Stimulated activated CD8-positive, alpha-beta memory T cell treated with anti-CD3 and anti-CD28 coated beads, Interleukin-7, amount 100 ng/mL, for 48 hours (primary cell): ENCODE measurements at regions not wholly inside any gene's neighbourhood (a gene's known extent, or its start where the extent isn't known, plus 50 kb on each side); places are given as distances from the start of the nearest gene placed in this dataset.

Source experiments
- DNase-seq, 2 donors: peaks; one replicate each; pipeline ENCODE4 v3.0.0-alpha.2; 2020; ENCODE audit warnings: low read depth in 1 of 2; ENCODE audit errors: extremely low read depth in 1 of 2

DNA sequence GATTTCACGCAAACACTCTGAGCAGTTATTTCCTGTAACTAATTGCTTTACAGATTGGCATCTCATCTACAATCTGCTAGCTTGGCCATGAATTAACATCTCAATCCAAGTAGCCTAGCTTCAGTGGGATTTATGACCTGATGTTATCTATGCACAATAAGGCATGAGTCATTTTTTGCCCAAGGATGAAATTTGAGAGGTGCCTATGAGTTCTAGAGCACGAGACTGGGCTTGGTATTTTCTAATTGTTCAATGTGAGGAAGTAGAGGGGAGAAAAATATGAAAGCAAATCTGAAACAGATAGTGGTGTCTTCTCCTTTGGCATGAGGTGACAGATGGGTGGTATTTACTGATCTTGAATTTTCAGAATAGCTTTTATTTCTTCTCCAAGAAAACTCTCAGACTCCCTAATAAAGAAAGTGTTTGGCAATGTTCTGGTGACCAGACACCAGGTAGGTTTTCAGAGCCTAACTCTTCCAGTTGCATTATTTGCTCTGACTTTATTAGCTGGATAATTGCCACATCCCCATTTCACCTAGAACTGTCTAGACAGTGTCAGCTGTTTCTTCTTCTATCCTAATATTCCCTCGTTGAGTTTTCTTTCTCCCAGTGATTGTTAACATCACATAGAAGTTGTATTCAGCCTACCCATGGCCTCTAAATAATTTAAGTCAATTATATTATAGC, 301.0 kb upstream of the UMPS start:
- DNase-seq = no peak

DNA sequence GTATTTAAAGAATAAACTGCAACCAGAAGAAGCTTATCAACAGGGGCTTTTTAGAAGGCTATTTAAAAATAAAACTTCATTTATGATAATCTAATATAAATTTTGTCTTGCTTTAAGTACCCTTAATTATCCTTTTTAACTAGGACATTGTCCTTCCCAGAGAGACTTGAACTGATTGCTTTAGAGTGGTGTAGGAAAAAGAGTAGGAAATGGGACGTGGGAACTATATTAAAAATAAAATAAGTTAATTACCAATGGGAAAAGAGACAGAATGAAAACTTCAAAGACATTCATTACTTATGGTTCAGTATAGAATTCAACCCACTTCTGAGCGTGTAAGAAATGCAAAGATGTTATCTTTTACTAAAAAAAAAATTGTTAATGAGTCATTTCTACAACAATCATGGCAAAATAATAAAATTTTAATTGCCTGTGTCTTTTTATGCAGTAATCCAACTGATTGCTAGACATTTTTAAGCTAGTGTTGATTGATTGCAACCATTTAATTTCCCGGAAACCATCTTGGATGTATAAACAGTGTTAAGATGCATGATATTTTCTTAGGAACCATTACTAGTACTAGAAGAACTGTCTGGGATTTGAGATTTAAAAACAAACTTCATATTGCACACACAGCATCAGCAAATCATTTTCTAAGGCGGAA, 298.8 kb upstream of the UMPS start:
- no peak for DNase-seq

DNA sequence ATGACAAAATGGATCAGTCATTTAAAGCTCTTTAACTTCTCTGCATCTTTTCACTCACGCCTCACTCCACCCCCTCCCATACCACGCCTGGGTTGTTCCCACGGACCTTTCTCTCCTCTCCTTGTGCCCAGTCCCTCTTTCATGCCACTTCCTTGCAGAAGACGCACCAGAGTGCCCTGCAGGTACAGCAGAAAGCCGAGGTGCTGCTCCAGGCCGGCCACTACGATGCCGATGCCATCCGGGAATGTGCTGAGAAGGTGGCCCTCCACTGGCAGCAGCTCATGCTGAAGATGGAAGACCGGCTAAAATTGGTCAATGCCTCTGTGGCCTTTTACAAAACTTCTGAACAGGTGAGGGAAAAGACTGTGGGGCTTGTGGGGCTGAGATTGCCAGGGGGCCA, 296.1 kb upstream of the UMPS start:
- no peak for DNase-seq

DNA sequence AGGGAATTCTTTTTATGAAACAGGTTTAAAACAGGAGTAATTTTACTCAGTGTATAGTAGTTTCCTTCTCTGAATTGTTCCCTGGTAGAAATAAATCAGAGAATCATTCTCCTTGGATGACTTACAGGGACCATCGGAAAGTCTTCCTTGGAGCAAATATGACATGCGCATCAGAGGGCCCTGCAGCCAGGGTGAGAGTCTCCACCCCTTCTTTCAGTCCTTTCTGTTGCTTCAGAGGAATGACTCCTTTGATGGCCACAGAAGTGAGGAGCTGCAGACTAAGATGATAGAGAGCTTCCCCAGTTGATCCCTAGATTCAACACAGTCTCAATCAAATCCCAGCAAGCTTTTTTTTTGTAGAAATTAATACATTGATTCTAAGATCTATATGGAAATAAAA, 294.8 kb upstream of the UMPS start:
- DNase-seq = no peak

DNA sequence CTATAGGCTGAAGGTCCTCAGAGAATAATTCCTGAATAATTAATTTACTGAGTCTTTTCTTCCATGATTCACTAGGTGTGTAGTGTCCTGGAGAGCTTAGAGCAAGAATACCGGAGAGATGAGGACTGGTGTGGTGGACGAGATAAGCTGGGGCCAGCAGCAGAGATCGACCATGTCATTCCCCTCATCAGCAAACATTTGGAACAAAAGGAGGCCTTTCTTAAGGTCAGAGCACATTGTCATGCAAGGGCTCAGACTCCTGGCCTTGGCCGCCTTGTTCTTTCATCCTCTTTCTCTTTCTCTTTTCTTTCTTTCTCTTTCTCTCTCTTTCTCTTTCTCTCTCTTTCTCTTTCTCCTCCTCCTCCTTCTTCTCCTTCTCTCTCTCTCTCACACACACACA, 291.4 kb upstream of the UMPS start:
- no peak for DNase-seq

DNA sequence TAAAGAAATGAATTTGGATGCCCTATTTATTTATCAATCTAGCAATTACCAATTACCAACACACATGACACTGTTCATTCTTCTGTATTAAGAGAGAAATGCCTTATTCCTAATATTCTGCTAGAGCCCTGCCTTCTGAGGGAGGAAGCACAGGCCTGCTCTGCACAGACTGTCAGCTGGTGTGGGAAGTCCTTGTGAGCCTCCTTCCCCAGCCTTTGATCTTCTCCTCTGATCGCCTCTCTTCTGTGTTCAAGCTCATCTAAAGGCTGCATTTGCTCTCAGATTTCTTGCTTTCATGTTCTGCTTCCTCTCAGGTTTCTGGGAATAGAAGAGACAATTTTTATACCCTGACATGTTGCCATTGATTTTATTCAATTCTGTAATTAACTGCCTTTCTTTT, 290.6 kb upstream of the UMPS start:
- no peak for DNase-seq

DNA sequence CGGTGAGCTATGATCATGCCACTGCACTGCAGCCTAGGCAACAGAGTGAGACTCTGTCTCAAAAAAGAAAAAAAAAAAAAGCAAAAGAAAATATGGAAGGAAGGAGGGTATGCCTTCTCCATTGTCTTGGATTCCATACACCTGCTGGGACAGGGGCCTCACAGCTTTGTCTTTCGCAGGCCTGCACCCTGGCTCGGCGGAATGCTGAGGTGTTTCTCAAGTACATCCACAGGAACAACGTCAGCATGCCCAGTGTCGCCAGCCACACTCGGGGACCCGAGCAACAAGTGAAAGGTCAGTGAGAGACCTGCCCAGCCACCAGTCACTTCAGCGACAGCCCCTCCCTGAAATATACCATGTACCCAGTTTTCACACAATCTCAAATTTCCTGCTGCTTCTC, 288.5 kb upstream of the UMPS start:
- DNase-seq = no peak

DNA sequence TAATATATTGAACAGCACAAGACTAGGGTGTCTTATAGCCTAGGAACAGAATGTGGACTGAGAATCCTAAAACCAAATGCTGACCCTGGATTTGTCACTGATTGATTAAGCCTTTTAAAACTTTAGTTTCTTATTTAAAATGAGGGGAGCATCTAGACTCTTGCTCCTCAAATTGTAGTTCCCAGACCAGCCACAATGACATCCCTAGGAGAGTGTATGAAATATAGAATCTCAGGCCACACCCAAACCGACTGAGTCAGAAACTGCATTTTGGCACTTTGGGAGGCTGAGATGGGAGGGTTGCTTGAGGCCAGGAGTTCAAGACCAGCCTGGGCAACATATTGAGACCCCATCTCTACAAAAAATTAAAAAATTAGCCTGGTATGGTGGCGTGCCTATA, 287.8 kb upstream of the UMPS start:
- DNase-seq = no peak

DNA sequence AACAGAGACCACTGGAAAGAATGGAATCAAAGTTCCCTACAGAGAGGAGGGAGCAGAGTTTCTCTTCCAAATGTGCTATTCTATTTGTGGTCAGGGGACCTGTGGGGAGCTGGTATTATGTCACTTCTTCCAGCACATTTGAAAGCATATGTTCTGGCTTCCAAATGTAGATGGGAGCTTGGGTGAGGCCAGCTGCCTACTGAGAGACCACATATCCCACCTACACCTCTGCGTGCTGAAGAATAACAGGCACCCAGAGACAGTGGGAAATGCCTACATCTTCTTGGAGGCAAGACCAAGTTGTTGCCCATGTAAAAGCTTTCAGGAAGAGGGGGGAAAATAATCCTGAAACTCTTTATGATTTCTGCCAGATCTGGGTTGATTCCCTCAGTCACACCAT, 286.8 kb upstream of the UMPS start:
- no peak for DNase-seq

DNA sequence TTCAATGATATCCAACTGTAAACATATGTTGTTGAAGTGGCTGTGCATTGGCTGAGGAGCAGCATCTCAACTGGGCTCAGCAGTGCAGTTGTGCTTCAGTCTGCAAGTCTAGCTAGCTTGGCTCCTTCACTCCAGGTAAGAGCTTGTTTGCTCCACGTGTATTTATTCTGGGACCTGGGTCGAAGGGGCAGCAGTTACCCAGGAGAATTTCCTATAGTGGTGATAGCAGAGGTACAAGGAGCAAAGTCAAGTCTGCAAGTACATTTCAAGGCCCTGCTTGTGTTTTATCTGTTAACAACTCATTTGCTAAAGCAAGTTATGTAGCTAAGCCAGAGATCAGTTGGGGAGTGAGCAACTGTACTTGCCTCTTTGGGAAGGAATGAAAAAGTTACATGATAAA, 286.2 kb upstream of the UMPS start:
- DNase-seq = no peak

DNA sequence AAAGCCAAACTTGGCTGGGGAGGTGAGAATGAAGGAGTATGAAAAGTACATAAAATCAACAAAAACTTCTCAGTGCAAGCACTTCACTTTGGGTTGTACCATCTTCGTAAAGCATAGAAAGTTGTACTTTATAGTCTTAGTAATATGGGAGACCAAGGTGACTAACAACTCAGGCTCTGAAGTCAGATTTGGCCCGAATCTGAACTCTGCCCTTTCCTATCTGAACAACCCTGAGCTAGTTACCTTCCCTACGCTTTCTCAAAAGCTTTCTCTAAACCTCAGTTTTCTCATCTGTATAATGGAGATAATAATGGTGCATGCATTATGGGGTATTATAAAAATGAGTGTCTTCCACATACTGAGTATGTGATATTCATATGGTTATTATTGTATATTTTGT, 285.4 kb upstream of the UMPS start:
- no peak for DNase-seq

DNA sequence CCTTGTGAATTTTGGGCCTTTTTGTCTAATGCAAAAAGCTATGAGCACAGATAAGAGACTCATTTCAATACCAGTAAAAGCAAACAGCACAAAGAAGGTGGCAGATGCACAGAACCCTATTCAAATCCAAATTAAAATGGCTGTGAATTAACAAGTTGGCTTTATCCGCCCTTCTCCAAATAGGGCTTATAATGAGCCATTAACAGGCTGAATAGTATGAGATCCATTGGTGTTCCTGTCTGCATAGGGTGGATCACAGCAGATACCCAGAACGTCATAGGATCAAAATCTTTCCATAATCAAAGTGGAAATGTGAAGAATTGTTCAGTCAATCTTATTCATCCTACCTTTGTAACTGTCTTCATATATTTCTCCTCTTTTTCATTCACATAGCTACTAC, 282.4 kb upstream of the UMPS start:
- DNase-seq = no peak

DNA sequence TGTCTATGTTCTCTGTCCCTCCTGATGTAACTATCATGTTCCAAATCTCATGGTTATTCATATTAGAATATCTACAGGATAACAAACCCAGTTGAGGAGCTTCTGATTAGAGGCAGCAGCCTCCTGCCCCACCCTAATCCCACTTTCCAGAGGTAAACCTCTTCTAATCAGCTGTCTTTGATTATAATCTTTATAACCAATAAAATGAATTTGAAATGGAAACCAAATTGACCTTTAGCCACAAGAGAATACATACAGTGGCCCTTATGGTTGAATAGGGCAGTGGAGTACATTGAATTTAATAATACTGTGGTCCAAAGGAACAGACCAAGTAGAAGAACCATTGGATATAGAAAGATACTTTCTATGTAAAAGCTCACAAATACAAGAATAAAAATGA, 281.3 kb upstream of the UMPS start:
- DNase-seq = no peak

DNA sequence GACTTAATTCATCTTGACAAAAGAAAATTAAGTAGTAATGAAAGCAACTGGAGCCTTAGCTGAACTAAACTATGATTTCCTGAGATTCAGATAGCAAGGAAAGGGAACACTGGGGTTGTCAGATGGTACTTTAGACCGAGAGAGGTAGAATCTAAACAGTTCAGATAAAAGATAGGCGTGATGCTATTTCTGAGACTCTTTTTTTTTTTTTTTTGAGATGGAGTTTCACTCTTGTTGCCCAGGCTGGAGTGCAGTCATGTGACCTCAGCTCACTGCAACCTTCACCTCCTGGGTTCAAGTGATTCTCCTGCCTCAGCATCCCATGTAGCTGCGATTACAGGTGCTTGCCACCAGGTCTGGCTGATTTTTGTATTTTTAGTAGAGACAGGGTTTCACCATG, 279.9 kb upstream of the UMPS start:
- DNase-seq = no peak

DNA sequence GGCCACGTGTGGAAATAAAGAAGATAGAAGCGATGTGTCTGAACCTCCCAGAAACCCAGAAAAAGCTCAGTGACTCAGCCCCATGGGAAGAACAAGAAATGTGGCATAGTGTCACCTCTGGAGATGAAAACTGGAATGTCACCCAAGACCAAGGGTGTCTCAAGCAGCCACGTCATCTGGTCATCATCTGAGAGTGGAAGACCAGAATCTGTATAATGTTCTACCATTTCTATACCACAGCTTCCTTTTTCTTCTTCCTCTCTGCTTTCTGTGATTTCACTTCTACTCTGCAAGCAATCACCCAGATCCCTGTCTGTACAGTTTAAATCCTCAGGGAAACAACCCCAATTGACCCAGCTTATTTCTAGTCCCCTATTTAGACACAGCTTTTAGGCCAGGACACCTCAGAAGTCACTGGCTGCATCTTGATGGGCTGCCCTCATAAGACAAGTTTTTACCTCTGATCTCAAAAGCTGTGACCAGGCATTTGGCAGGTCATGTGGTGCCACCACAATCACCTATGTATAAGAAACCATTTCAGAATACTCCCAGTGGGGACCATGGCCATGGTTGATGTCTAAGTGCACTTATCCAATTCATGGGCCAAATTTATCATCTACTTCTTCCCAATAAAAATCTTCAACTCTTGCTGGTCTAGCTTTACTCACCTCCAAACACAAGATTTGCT, 278.5 kb upstream of the UMPS start:
- no peak for DNase-seq

DNA sequence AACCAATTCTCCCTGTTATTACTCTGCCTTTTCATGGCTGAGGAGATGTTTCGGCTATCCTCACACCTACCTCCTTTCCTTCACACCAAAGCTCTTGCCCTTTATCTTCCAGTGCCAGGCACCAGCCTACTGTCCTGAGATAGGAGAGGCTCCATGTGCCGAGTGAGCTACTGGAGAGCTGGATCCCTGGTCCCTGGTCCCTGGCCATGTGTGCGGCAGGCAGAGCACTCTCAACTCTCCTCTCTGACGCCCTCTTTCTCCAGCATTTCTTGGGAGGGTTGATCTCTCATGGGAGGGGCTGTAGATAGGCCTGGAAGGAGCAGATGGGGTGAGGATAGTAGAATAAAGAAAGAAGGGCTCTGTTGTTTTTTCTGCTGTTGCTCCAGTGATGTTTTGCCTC, 277.1 kb upstream of the UMPS start:
- DNase-seq = no peak

DNA sequence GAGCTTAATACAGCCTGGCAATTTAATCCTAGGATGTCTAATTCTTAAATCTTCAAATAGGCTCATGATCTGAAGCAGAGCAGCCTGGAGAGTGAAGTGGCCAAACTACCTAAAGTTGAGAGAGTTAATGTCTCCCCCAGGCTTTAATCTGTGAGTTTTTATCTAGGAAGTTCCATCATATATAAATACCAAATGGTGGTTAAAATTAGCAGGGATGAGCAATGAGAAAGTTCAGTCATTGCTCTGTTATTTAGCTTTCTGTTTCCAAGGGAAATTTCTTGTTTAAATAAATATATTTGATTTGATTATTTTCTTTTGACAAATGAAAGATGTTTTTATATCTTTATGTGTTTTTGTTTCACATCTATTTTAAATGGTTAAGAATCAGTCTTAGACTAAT, 274.4 kb upstream of the UMPS start:
- no peak for DNase-seq

DNA sequence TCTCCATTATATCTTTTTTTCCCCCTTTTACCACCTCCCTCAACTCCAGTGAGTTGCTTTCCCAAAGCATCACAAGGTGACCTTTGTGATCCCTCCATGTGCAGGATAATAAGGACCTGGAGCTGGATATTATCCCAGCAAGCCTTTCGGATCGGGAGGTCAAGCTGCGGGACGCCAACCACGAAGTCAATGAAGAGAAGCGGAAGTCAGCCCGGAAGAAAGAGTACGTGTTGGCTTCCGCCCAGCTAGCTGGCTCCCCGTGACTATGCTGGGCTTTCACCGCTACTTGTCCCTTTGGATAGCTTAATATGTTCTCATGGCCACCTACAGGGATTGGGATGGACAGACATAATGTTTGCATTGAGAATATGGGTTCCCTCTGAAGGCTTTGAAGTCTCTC, 273.7 kb upstream of the UMPS start:
- no peak for DNase-seq

DNA sequence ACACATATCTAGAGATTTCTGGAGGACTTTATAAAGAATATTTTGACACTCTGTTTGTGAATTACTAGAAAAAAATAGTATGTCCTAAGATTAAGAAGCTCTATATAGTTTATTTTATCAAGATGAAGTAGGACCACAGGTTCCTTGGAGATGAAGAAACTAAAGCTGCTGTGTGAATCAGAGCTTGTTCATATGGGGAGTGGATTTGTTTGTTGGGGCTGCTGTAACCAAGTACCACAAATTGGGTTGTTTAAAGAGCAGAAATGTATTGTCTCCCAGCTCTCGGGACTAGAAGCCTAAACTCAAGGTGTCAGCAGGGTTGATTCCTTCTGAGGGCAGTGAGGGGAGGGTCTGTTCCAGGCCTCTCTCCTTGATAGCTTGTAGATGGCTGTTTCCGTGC, 270.6 kb upstream of the UMPS start:
- DNase-seq = no peak

DNA sequence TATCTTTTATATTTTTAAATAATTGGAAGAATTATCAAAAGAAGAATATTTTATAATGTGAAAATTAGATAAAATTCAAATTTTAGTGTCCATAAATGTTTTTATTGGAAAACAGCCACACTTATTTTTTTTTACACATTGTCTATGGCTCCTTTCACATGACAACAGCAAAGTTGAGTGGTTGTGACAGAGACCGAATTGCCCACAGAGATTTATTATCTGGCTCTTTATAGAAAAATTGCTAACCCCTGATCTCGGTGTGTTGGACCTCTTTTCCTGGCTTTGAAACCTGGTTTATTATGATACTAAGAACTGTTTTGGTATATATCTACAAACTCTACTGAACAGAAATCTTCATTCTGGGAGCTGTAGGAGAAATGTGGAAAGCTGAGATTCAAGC, 269.1 kb upstream of the UMPS start:
- no peak for DNase-seq

DNA sequence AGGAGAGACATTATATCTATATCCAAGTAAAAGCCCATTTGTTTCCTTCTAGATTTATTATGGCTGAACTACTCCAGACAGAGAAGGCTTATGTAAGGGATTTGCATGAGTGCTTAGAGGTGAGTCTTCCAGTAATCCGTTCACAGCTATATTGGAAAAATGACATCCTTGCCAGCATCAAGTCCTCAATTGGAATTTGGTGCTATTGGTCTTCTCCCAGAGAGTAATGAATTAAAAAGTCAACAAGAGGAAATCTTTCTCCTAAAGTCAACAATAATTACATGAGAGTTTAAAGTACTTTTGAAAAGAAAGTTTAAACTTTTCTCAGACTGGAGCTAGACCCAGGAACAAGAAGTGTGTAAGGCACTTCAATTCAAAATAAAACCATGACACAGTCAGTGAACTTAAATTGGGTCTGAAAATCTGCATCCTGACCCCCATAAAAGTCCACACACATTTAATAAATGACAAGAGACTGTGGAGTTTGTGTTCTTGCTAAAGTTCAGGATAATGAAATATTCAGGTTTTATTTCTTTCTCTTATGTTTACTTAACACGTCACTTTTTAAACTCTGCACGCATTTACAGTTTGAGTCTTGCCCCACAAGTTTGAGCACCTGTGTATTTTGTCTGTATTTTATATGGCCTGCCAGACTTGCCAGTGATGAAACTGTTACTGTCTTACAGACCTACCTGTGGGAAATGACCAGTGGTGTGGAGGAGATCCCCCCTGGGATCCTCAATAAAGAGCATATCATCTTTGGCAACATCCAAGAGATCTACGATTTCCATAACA, 268.2 kb upstream of the UMPS start:
- DNase-seq = no peak

DNA sequence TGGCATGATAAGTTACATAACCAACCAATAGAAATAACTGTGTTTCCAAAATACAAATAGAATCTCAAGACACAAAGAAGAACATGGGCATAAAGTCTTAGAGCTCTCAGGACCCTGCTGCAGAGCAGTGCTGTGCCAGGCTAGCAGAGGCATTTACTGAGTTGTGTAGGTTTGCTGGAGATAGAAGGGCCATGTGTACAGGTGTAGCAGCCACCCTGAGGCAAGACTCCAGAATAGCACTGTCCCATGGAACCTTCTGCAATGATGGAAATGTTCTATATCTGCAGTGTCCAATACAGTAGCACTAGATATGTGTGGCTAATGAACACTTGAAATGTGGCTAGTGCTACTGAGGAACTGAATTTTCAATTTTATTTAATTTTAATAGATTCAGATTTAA, 267.0 kb upstream of the UMPS start:
- no peak for DNase-seq
